ENCODE measurements at regions not wholly inside any gene's neighbourhood (a gene's known extent, or its start where the extent isn't known, plus 50 kb on each side); places are given as distances from the start of the nearest gene placed in this dataset.

GRCh38 chr1:5812295-5812694, 179.9 kb downstream of the NPHP4 start:
- DNase-seq (ENCODE audit: low read depth in 3 of 3), result no peak

- no peak for DNase-seq (ENCODE audit: low read depth in 3 of 3)
These were observed 180.8 kb downstream of the NPHP4 start for GRCh38 chr1:5811419-5811818.

GRCh38 chr1:5810553-5811270, 181.5 kb downstream of the NPHP4 start:
- no peak for DNase-seq (ENCODE audit: low read depth in 3 of 3)

GRCh38 chr1:5810131-5810530, 182.1 kb downstream of the NPHP4 start:
- no peak for DNase-seq (ENCODE audit: low read depth in 3 of 3)

GRCh38 chr1:5809207-5809788, 182.9 kb downstream of the NPHP4 start:
- DNase-seq (ENCODE audit: low read depth in 3 of 3), result no peak

- DNase-seq (ENCODE audit: low read depth in 3 of 3), result no peak
These were observed 188.4 kb downstream of the NPHP4 start for GRCh38 chr1:5803851-5804250.

GRCh38 chr1:5802606-5803005, 189.6 kb downstream of the NPHP4 start:
- no peak for DNase-seq (ENCODE audit: low read depth in 3 of 3)

GRCh38 chr1:5798904-5799303, 193.3 kb downstream of the NPHP4 start:
- DNase-seq (ENCODE audit: low read depth in 3 of 3), result no peak

GRCh38 chr1:5798151-5798730, 194.0 kb downstream of the NPHP4 start:
- no peak for DNase-seq (ENCODE audit: low read depth in 3 of 3)

- DNase-seq (ENCODE audit: low read depth in 3 of 3), result peak in 1 of 3 donors; percentile 2
These were observed 196.2 kb downstream of the NPHP4 start for GRCh38 chr1:5796028-5796427.

- no peak for DNase-seq (ENCODE audit: low read depth in 3 of 3)
These were observed 197.9 kb downstream of the NPHP4 start for GRCh38 chr1:5794279-5794678.

GRCh38 chr1:5793516-5793915, 198.7 kb downstream of the NPHP4 start:
- no peak for DNase-seq (ENCODE audit: low read depth in 3 of 3)

- DNase-seq (ENCODE audit: low read depth in 3 of 3), result no peak
These were observed 211.1 kb downstream of the NPHP4 start for GRCh38 chr1:5781079-5781478.

- no peak for DNase-seq (ENCODE audit: low read depth in 3 of 3)
These were observed 211.9 kb downstream of the NPHP4 start for GRCh38 chr1:5780324-5780716.

GRCh38 chr1:5779608-5780323, 212.5 kb downstream of the NPHP4 start:
- DNase-seq (ENCODE audit: low read depth in 3 of 3), result no peak

- no peak for DNase-seq (ENCODE audit: low read depth in 3 of 3)
These were observed 216.1 kb downstream of the NPHP4 start for GRCh38 chr1:5776035-5776550.

GRCh38 chr1:5774019-5774418, 218.2 kb downstream of the NPHP4 start:
- no peak for DNase-seq (ENCODE audit: low read depth in 3 of 3)

- DNase-seq (ENCODE audit: low read depth in 3 of 3), result no peak
These were observed 220.4 kb downstream of the NPHP4 start for GRCh38 chr1:5771788-5772187.

GRCh38 chr1:5770981-5771765, 221.1 kb downstream of the NPHP4 start:
- DNase-seq (ENCODE audit: low read depth in 3 of 3), result no peak

GRCh38 chr1:5769760-5770159, 222.5 kb downstream of the NPHP4 start:
- no peak for DNase-seq (ENCODE audit: low read depth in 3 of 3)

GRCh38 chr1:5769146-5769545, 223.1 kb downstream of the NPHP4 start:
- no peak for DNase-seq (ENCODE audit: low read depth in 3 of 3)

GRCh38 chr1:5768014-5768413, 224.2 kb downstream of the NPHP4 start:
- no peak for DNase-seq (ENCODE audit: low read depth in 3 of 3)
